Endothelial cell of umbilical vein (primary cell): ENCODE measurements at regions not wholly inside any gene's neighbourhood (a gene's known extent, or its start where the extent isn't known, plus 50 kb on each side); places are given as distances from the start of the nearest gene placed in this dataset.

Source experiments
- BruUV-seq: library from RNA; stranded (reverse); fragments of 400-500 nt; replicated peaks from 2 replicates; lab custom pipeline; 2021; lab: Mats Ljungman, UMichigan
- CTCF ChIA-PET: fragments of 300-600, 350-600 bp; sonication (Branson Sonifier 250); formaldehyde crosslinking; loops from one replicate; lab custom pipeline; 2021; ENCODE audit warnings: antibody characterized with exemption, inconsistent platforms; lab: Charles Lee
- POLR2A ChIA-PET: fragments of 300-600, 350-600 bp; sonication (Branson Sonifier 250); formaldehyde crosslinking; loops from one replicate; lab custom pipeline; 2021; ENCODE audit warnings: antibody characterized with exemption, inconsistent platforms; lab: Charles Lee
- DNase-seq: peaks from one replicate; pipeline ENCODE4 v3.0.0-alpha.2; 2011; ENCODE audit warnings: low read depth, low spot score
- FAIRE-seq: peaks from 2 replicates; lab custom pipeline; 2011; peaks lifted over from hg19 to GRCh38; lab: Jason Lieb, UNC
- H2AFZ ChIP-seq: 2 replicates; pipeline ENCODE4 v1.6.0; 2012; ENCODE audit warnings: low read depth, low read length, control low read depth, inconsistent platforms
- H3K27ac ChIP-seq: 2 replicates; pipeline ENCODE4 v1.5.1; 2011; ENCODE audit warnings: low read depth, mild to moderate bottlenecking, control low read depth, low read length, moderate library complexity; ENCODE audit not compliant: insufficient read depth
- H3K27me3 ChIP-seq, 2 experiments: 2 replicates each; pipeline versions ENCODE4 v1.6.0 to v1.6.1; 2011; ENCODE audit warnings: low read length in 2 of 2, mixed read lengths in 1 of 2; ENCODE audit not compliant: control insufficient read depth in 2 of 2, insufficient read depth in 2 of 2
- H3K36me3 ChIP-seq, 2 experiments: 2 replicates in 1 of 2; 3 replicates in 1 of 2; pipeline ENCODE4 v1.5.1; 2011; ENCODE audit warnings: low read length in 2 of 2, mild to moderate bottlenecking in 1 of 2, moderate library complexity in 1 of 2; ENCODE audit not compliant: control insufficient read depth in 2 of 2, insufficient read depth in 2 of 2; ENCODE audit errors: extremely low read depth in 1 of 2
- H3K4me1 ChIP-seq: 3 replicates; pipeline ENCODE4 v1.5.1; 2011; ENCODE audit warnings: mild to moderate bottlenecking, low read length; ENCODE audit not compliant: control insufficient read depth, insufficient read depth; ENCODE audit errors: extremely low read depth
- H3K4me2 ChIP-seq: 2 replicates; pipeline ENCODE4 v1.6.1; 2011; ENCODE audit warnings: low read length, control low read depth, mixed read lengths; ENCODE audit not compliant: insufficient read depth
- H3K4me3 ChIP-seq, 3 experiments: fragments of 200-600 bp in 1 of 3; sonication (generic), shearing (Covaris generic) in 1 of 3; replicated peaks in 1 of 3; 2 replicates each; pipeline ENCODE4 v1.5.1; 2011 to 2016; ENCODE audit warnings: control low read depth in 3 of 3, low read length in 3 of 3, mild to moderate bottlenecking in 2 of 3, inconsistent platforms in 1 of 3, low read depth in 1 of 3, moderate library complexity in 1 of 3; ENCODE audit not compliant: insufficient read depth in 1 of 3
- H3K79me2 ChIP-seq: 2 replicates; pipeline ENCODE4 v1.6.0; 2012; ENCODE audit warnings: low read length, inconsistent platforms; ENCODE audit not compliant: control insufficient read depth, insufficient read depth
- H3K9ac ChIP-seq: replicated peaks from 2 replicates; pipeline ENCODE3; 2011; ENCODE audit warnings: low read length, control low read depth; ENCODE audit not compliant: insufficient read depth; ENCODE audit errors: extremely low read depth
- H3K9me1 ChIP-seq: replicated peaks from 3 replicates; pipeline ENCODE4 v1.6.0; 2011; ENCODE audit warnings: mild to moderate bottlenecking, low read length; ENCODE audit not compliant: control insufficient read depth, insufficient read depth; ENCODE audit errors: extremely low read depth
- H3K9me3 ChIP-seq: replicated peaks from 2 replicates; pipeline ENCODE4 v1.5.1; 2012; ENCODE audit warnings: low read length, inconsistent platforms; ENCODE audit not compliant: control insufficient read depth, insufficient read depth
- H4K20me1 ChIP-seq: replicated peaks from 2 replicates; pipeline ENCODE3; 2011; ENCODE audit warnings: mild to moderate bottlenecking, low read length; ENCODE audit not compliant: control insufficient read depth, insufficient read depth; ENCODE audit errors: extremely low read depth
- CTCF ChIP-seq, 2 donors: IDR thresholded peaks; 1 replicate in 1 of 2; 2 replicates in 1 of 2; pipeline ENCODE4 v1.5.1; 2011; ENCODE audit warnings: low read length in 2 of 2, mild to moderate bottlenecking in 2 of 2, moderate library complexity in 2 of 2, control low read depth in 1 of 2, inconsistent platforms in 1 of 2, low read depth in 1 of 2; ENCODE audit not compliant: insufficient read depth in 1 of 2; ENCODE audit errors: extremely low read depth in 1 of 2
- EZH2 ChIP-seq: IDR thresholded peaks from 2 replicates; pipeline ENCODE4 v1.6.1; 2012; ENCODE audit warnings: borderline replicate concordance, low read depth, mild to moderate bottlenecking, moderate library complexity, low read length, inconsistent platforms; ENCODE audit not compliant: severe bottlenecking
- FOS ChIP-seq: IDR thresholded peaks from 2 replicates; pipeline ENCODE4 v1.6.1; 2011; ENCODE audit warnings: mild to moderate bottlenecking, low read length, moderate library complexity, borderline replicate concordance; ENCODE audit not compliant: insufficient read depth
- GATA2 ChIP-seq: IDR thresholded peaks from 2 replicates; pipeline ENCODE4 v1.7.0; 2011; ENCODE audit warnings: low read depth, mild to moderate bottlenecking, moderate library complexity, mixed read lengths, low read length; ENCODE audit not compliant: insufficient read length, insufficient read depth
- JUN ChIP-seq: IDR thresholded peaks from 2 replicates; pipeline ENCODE4 v1.6.1; 2011; ENCODE audit warnings: borderline replicate concordance, low read depth; ENCODE audit not compliant: insufficient read length, insufficient read depth
- MAX ChIP-seq: IDR thresholded peaks from 2 replicates; pipeline ENCODE4 v1.6.1; 2011; ENCODE audit not compliant: insufficient read depth, insufficient read length
- MYC ChIP-seq: IDR thresholded peaks from one replicate; pipeline ENCODE4 v1.6.1; 2011; ENCODE audit warnings: mild to moderate bottlenecking, low read depth, low read length
- POLR2A ChIP-seq: IDR thresholded peaks from 2 replicates; pipeline ENCODE4 v1.6.1; 2012; ENCODE audit warnings: low read depth, mild to moderate bottlenecking, control low read depth, low read length
- POLR2AphosphoS5 ChIP-seq: IDR thresholded peaks from 2 replicates; pipeline ENCODE4 v1.6.1; 2012; ENCODE audit warnings: low read depth, mild to moderate bottlenecking, control low read depth, low read length, moderate library complexity; ENCODE audit not compliant: insufficient read depth
- dilution Hi-C: fragments of 300-500 bp; cut with MboI; formaldehyde crosslinking; loops from one replicate; pipeline ENCODE4 v1.15.0; 2019; ENCODE audit warnings: low sequenced_read_pairs; ENCODE audit not compliant: extremely low pct_ligation_motif_present
- intact Hi-C: fragments of 100-400 bp; cut with micrococcal nuclease; formaldehyde crosslinking; loops from one replicate; pipeline ENCODE4 v1.10.0; 2022

- Histone ChIP-seq H3K9me1 (no peaks in the 10 kb centered on the region), H3K4me1 (no peaks in the 10 kb centered on the region), H3K9me3 (no peaks in the 10 kb centered on the region), H3K27me3 (no peaks in the 10 kb centered on the region), H2AFZ (no peak overlapping the region), H3K79me2 (no peaks in the 10 kb centered on the region), H3K9ac (no peak overlapping the region), H4K20me1 (no peaks in the 10 kb centered on the region), H3K27ac (no peak overlapping the region), H3K36me3 (no peaks in the 10 kb centered on the region), H3K4me3 (no peak overlapping the region), H3K4me2 (no peak overlapping the region)
- ChIA-PET POLR2A (no interaction called here), CTCF (interaction anchor here (1.4 kb wide), 1 partner anchor 9 kb away, joined by 3 read pairs; no protein-coding TSS in a partner anchor)
- no TSS peak for BruUV-seq
- FAIRE-seq (no peak), DNase-seq (no peak)
- TF ChIP-seq POLR2A, result no peak
- TF ChIP-seq POLR2AphosphoS5, result no peak
- intact Hi-C loops (no loop called here), dilution Hi-C loops (no loop called here)
Observed at GRCh38 chr1:60271041-60271440, 197.5 kb upstream of the C1orf87 start.

GRCh38 chr1:60268451-60268850 is 194.9 kb upstream of the C1orf87 start:
- dilution Hi-C loops (no loop called here), intact Hi-C loops (no loop called here)
- Histone ChIP-seq H3K79me2 (no peaks in the 10 kb centered on the region), H3K9me1 (no peaks in the 10 kb centered on the region), H2AFZ (no peak overlapping the region), H3K4me1 (no peaks in the 10 kb centered on the region), H4K20me1 (no peaks in the 10 kb centered on the region), H3K9ac (no peak overlapping the region), H3K27ac (no peak overlapping the region), H3K4me3 (no peak overlapping the region), H3K4me2 (no peak overlapping the region), H3K9me3 (no peaks in the 10 kb centered on the region), H3K36me3 (no peaks in the 10 kb centered on the region), H3K27me3 (no peaks in the 10 kb centered on the region)
- DNase-seq (no peak), FAIRE-seq (no peak)
- TF ChIP-seq EZH2 (no peak), FOS (no peak), GATA2 (no peak), MYC (no peak), POLR2AphosphoS5 (no peak), POLR2A (no peak), JUN (no peak), CTCF (IDR thresholded peaks at IDR 0.05; ENCODE audit: extremely low read depth in 1 of 2, insufficient read depth in 1 of 2, low read depth in 1 of 2, low read length in 2 of 2) (no peak), MAX (no peak)
- POLR2A ChIA-PET, result no interaction called here
- CTCF ChIA-PET, result interaction anchor here (1.6 kb wide), 1 partner anchor 13 kb away, joined by 6 read pairs; no protein-coding TSS in a partner anchor
- BruUV-seq, result no TSS peak
